NCI-H1092 treated with DMSO at 0.1 percent for 48 hours (cell line): ENCODE measurements at regions not wholly inside any gene's neighbourhood (a gene's known extent, or its start where the extent isn't known, plus 50 kb on each side); places are given as distances from the start of the nearest gene placed in this dataset.

Experiments used
- DNase-seq: peaks from one replicate; lab custom pipeline; 2025; lab: John Stamatoyannopoulos, UW

DNA sequence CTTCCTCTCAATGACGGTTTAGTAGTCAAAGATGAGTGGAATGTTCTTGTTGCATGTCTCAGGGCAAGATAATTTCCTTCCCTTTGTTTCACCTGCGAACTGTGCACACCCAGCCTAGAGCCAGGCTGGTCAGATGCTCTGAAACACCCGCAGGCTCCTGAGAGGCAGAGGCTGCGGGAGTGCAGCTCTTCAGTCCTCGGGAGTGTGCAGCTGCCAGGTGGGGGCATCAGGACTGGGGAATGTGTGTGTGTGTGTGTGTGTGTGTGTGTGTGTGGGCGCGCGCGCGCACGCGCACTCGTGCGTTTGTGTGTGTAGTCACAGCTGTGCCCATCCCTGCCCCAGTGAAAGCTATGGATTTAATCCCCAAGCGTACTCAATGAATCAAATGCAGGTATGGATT is 136.2 kb upstream of the NTM start:
- no peak for DNase-seq

- no peak for DNase-seq
Measured at GRCh38 chr11:131235328-131236298, 134.8 kb upstream of the NTM start.

DNA sequence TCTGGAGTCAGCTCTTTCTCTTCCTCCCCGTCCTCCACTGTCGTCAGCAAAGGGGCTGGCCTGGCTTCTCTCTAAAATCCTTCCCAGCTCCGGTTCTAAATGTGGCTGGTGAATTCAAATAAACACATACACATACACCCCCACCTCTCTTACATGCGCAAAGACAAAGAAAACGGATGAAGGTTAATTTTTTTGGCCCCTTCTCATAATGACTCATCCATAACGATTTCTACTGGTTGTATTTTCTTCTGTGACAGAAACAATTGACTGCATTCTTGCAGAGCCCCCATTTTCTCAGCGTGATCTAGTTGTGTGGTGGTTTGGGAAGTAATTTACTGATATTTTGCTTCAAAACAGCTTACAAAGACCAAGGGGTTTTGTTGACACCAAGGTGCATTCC is 130.0 kb upstream of the NTM start:
- no peak for DNase-seq

GRCh38 chr11:131242476-131243000 is 127.9 kb upstream of the NTM start:
- no peak for DNase-seq

DNA sequence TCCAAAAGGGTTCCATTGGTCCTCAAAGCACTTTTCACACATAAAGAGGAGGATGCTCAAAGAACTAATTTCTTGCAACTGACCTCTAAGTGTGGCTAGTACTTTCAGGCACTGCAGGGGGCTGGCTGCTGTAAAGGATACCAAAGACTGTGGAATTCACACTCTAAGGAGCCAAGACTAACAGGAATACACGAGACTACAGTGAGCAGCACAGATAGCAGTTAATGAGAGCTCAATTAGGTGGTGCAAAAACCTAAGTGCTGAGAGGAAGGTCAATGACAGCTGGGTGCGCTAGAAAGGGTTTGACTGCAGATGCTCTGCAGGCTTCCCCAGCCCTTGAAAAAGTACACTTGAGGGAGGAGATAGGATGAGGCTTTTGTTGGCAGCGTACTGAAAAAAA is 124.3 kb upstream of the NTM start:
- no peak for DNase-seq

GRCh38 chr11:131246663-131247062 is 123.8 kb upstream of the NTM start:
- DNase-seq = no peak

GRCh38 chr11:131248588-131248987 is 121.8 kb upstream of the NTM start:
- DNase-seq = no peak

DNA sequence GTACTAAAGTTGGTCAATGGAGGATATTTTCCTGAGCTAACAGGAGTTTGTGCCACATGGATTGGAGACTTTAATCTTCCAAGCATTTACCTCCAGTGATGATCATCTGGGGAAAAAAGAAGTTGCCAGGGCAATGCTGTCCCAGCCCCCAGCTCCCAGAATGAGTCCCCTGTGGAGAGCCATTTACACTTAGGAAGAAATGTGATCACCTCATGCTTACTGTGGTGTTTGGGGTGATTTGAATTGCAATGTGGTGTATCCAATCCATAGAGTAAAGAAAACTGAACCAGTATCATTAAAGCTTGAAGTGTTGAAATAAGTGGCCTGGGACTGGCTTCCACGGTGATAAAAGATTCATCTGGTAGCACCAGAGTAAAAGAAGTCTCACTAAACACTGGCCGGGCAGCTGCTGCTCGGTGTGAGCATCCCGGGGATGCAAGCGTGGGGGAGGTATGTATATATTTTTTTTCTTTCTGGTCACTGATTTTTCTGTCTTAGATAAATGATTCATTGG is 117.2 kb upstream of the NTM start:
- DNase-seq = no peak

DNA sequence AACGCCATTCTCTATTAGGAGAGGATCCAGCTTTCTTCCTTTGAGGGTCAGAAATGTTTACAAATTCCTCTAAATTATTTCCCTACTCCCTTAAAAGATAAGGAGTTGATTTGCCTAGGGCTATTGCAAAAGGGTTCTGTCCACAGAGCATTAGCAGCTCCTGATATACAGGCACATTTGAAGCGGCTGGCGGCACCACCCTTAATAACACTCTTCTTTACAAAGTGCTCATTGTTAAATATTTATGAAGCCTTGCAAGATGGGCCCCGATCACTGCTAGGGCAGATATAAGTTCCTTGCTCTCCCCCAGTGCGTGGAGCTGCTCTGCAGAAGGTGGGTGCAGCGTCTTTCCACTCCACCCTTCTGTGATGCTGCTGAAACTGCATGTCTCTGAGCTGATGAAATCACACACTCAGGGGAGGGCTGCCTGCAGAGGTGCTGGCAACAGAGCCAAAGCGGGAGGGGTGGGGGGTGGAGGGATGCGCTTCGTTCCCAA is 116.7 kb upstream of the NTM start:
- DNase-seq = no peak

DNA sequence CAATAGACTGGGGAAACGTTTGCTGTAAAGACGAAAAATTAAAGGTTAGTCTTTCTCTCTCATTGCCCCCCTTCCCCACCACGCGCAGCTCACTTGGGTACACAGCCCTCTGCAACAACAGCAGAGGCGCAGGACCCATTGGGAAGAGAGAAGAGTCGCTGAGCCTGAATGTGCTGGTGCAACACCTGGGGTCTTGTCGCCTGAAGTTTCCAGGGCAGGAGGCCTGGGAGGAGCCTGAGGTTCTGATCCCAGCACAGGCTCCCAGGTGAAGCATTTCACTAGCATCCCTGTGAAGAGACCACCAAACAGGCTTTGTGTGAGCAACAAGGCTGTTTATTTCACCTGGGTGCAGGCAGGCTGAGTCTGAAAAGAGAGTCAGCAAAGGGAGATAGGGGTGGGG is 116.2 kb upstream of the NTM start:
- DNase-seq = no peak

GRCh38 chr11:131274233-131274632 is 96.2 kb upstream of the NTM start:
- no peak for DNase-seq

DNA sequence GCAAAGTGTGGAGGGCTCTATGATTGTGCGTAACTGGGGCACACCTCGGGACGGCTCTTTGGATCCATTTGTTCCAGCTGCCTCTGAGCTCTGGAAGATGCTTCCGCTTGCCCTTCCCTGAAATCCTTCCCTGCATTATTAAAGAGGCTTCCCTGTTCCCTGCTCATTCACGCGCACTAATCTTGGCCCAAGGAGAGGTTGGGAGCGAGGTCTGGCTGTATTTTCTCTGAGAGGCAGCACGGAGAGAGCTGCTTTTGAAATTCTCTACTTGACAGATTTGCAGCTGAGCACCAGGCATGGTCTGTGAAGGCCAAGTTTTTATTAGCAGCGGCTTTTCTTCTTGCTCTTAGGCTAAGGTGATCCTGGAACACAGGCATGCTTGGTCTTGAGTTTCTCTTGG is 94.8 kb upstream of the NTM start:
- DNase-seq = no peak

DNA sequence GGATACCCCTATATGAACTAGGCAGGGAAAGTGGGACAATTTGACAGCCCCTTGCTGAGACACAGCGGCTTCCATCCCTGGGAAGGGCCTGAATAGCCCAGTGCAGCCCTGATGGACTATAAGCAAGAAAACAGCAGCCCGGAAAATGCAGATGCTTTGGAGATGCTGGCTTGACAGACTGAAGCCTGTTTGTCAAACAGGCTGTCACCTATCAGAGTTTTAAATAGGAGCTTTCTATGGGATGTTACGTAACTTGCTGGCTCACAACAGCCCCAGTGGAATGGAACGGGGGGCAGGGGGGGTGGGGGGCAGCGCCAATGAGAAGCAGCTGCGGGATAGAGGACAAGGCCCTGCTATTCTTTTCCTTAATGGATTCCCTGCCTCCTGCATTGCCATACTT is 91.9 kb upstream of the NTM start:
- no peak for DNase-seq

DNA sequence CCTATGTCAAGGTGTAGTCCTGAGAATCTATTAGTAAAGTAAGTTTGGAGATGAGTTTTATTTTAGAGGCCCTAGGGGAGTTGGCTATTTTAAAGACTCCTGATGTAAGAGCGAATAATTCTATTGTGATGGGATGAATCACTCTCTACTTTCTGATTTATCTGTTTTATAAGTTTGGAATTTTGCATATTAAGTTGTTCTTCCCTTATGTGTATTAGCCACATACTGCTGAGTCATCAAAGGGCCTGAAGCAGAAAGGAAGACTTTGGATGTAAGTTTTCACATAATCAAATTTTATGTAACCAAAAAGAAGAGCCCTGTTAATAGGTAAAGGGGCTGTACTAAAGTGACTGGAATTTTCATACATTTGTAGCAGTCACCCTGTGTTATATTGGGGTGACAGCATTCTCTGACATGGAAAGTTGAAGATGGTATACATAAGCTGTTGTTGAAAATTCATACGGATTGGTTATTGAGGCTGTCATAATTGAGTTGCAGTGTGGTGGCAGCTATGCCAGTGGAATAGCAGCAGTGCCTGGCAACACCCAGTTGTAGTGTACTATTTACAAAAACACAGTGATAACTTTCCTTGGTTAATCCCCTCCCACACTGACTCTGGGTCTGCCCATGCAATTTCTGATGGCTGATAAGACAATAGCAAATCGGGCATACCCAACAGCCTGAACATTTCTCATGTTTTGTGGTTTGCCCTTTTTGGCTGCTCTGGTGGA is 90.6 kb upstream of the NTM start:
- no peak for DNase-seq

- DNase-seq = no peak
Measured at GRCh38 chr11:131281316-131281715, 89.1 kb upstream of the NTM start.

DNA sequence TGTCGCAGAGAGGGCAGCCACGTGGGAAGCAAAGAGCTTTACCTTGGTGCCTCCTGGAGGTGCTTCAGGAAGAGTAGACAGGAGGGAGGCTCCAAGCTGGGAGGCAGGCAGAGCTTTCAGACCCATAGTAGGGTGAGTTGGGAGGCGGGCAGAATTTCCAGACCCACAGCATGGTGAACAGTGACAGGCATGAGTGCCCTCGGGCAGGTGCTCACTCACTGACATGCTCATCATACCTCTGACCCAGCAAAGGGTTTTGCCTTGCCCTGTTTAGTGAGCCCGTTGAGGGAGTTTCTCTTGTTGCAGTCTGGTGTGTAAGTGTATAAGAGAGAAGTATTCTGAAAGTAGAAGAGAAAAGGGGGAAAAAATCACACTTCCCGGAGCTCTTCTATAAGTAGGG is 86.4 kb upstream of the NTM start:
- DNase-seq = no peak

DNA sequence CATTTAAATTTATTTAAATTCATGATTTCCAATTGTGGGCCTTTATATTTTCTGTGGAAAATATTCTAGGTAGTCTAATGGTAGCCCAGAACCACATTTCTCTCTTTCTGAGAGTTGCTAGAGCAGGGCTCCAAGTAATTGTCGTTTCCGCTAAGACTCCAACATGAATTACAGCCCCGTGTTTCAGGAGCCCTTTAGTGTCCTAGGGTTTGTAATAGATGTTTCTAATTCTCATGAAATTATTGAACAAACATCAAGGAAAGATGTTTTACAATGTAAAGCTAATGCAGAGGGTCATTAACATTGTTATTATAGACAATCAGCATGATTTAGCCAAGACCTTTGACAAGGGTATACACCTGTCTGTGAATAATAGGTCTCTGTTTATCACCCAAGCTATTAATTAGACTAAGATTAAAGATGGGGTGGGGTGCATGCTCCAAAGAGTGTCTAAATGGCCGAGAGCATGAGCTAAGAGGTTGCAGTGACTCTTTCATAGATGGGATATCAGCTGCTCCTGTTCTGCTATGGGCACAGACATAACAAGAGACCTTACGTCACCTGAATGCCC is 81.8 kb upstream of the NTM start:
- no peak for DNase-seq

- no peak for DNase-seq
Measured at GRCh38 chr11:131290185-131290584, 80.2 kb upstream of the NTM start.

- no peak for DNase-seq
Measured at GRCh38 chr11:131295986-131296385, 74.4 kb upstream of the NTM start.

- no peak for DNase-seq
Measured at GRCh38 chr11:131297441-131297840, 73.0 kb upstream of the NTM start.

DNA sequence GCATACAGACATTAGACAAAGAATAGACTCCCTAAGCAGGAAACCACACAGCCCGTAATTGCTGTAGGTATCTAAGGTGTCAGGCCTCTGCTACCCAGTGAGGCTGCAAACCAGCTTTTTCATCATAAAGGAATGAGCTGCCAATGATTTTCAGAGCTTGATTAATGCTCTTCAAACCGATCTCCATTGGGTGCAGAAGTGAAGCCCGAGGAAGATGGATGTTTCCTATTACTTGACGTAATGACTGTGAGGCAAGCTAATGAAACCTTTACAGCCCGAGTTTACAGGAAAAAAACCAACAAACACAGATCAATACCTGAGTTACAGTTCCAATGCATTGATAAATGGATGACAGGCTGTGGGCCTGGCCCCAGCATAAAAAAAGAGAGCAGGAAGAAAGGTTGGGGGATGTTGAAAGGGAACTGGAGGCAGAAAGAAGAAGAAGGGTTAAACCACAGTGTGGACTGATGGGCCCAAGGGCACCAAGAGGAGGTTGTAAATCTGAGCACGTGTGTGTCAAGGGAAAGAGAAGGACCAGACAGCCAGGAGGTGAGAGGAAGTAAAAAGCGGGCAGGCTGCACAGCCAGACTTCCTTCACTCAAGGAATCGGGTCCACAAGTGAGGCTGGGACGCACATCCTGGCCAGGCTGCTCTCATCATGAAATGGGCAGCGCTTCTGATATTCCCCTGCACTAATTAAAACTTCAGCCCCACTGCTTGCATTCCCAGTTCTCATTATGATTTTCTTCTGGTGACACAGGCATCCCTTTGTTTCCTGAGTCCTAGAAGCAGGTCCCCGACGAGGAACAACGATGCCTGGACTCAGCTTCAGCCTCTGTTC is 70.6 kb upstream of the NTM start:
- no peak for DNase-seq

GRCh38 chr11:131300439-131300717 is 70.0 kb upstream of the NTM start:
- DNase-seq = no peak
